OCI-LY7 (cell line): ENCODE measurements at regions not wholly inside any gene's neighbourhood (a gene's known extent, or its start where the extent isn't known, plus 50 kb on each side); places are given as distances from the start of the nearest gene placed in this dataset.

Source experiments
- CTCF ChIP-seq: fragments of 200-600 bp; sonication (generic); conservative IDR thresholded peaks from 2 replicates; pipeline ENCODE4 v1.5.1; 2014; ENCODE audit warnings: mild to moderate bottlenecking, antibody characterized with exemption, low read length, moderate library complexity, mixed read lengths
- EZH2phosphoT487 ChIP-seq: fragments of 200-600 bp; sonication (generic); IDR thresholded peaks from 2 replicates; pipeline ENCODE4 v1.6.1; 2018; ENCODE audit warnings: low read depth, borderline replicate concordance, mild to moderate bottlenecking, mixed run types, antibody characterized with exemption, low read length, moderate library complexity, mixed read lengths

DNA sequence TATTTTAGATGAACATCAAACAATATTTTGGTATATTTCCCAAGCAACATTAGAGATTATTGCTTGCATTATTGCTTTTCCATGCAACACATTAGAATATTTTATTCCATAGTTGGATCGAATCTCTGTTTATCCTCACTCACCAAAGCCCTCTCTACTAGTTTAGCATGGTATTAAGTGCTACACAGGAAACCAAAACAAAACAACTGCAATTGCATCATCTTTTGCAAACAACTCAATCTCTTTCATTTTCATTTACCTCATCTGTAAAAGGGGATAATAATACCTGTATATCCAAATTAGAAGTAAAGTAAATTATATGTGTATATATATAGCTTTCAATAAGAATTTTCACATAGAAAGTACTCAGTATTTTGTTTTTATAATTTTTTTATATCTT lies 147.8 kb upstream of the PCDH9 start:
- no peak for TF ChIP-seq EZH2phosphoT487
- no peak for TF ChIP-seq CTCF
